ENCODE measurements at regions not wholly inside any gene's neighbourhood (a gene's known extent, or its start where the extent isn't known, plus 50 kb on each side); places are given as distances from the start of the nearest gene placed in this dataset.

DNA sequence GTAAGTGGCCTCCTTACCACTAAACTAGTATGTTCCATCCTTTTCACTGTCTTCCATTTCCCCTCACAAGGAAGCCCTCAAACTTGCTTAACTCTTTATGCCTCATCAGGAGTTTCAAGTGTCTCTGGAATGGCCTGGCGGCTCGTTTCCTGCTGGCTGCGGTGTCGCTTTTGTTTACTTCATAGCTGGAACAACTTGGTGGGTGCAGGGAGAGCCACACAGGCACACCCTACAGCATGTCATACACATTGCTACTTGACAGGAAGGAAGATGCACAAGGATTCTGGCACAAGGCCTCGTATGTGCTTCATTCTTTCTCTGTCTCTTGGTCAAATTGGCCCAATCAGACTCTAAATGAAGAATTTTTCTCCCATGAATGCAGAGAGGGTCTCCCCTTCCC lies 488.3 kb downstream of the FOXO1 start:
- no peak overlapping the region for H4K8ac ChIP-seq (ENCODE audit: low read depth, low read length)
- no peak for DNase-seq
- H3K9me3 ChIP-seq (ENCODE audit: insufficient read depth, low read depth, low read length) = no peaks in the 10 kb centered on the region
- no peak overlapping the region for H4K91ac ChIP-seq (ENCODE audit: low read depth, low read length)
- no CpG with 5 or more reads among the region's 5 CpGs for WGBS (ENCODE audit: extremely low coverage, insufficient coverage, insufficient read length)
- no peaks in the 10 kb centered on the region for H3K36me3 ChIP-seq (ENCODE audit: control insufficient read depth in 1 of 2, insufficient read depth in 2 of 2, low read length in 2 of 2)
- no peak overlapping the region for H3K4me2 ChIP-seq (ENCODE audit: low read length)
- H3K14ac ChIP-seq (ENCODE audit: low read length) = no peak overlapping the region
- H3K27ac ChIP-seq (ENCODE audit: low read depth, low read length) = no peak overlapping the region
- no peak overlapping the region for H3K9ac ChIP-seq (ENCODE audit: low read length)
- H2AFZ ChIP-seq (ENCODE audit: insufficient read depth, low read length, poor library complexity) = no peak overlapping the region
- H2BK5ac ChIP-seq (ENCODE audit: low read depth, low read length, poor library complexity) = no peak overlapping the region
- H3K79me1 ChIP-seq (ENCODE audit: low read length) = no peaks in the 10 kb centered on the region
- H3K4ac ChIP-seq (ENCODE audit: low read depth, low read length) = no peak overlapping the region
- no peak overlapping the region for H3K4me3 ChIP-seq (ENCODE audit: low read depth, low read length)
- H3K27me3 ChIP-seq (ENCODE audit: insufficient read depth, low read length) = no peaks in the 10 kb centered on the region
- no peak overlapping the region for H2BK12ac ChIP-seq (ENCODE audit: low read length)
- peaks cover 0 to 3% of the 10 kb centered on the region in 2 experiments for H3K4me1 ChIP-seq (ENCODE audit: control insufficient read depth in 1 of 2, insufficient read depth in 2 of 2, low read length in 2 of 2)
- H3K18ac ChIP-seq (ENCODE audit: low read length) = no peak overlapping the region
- no peaks in the 10 kb centered on the region for H3K79me2 ChIP-seq (ENCODE audit: control insufficient read depth, insufficient read depth, low read length, poor library complexity)
- H2BK120ac ChIP-seq (ENCODE audit: insufficient read depth, low read length, poor library complexity) = no peak overlapping the region
- no peak overlapping the region for H2AK5ac ChIP-seq (ENCODE audit: low read length)
- no peak overlapping the region for H4K12ac ChIP-seq (ENCODE audit: low read depth, low read length)
- no peak overlapping the region for H3K23ac ChIP-seq (ENCODE audit: low read length)

DNA sequence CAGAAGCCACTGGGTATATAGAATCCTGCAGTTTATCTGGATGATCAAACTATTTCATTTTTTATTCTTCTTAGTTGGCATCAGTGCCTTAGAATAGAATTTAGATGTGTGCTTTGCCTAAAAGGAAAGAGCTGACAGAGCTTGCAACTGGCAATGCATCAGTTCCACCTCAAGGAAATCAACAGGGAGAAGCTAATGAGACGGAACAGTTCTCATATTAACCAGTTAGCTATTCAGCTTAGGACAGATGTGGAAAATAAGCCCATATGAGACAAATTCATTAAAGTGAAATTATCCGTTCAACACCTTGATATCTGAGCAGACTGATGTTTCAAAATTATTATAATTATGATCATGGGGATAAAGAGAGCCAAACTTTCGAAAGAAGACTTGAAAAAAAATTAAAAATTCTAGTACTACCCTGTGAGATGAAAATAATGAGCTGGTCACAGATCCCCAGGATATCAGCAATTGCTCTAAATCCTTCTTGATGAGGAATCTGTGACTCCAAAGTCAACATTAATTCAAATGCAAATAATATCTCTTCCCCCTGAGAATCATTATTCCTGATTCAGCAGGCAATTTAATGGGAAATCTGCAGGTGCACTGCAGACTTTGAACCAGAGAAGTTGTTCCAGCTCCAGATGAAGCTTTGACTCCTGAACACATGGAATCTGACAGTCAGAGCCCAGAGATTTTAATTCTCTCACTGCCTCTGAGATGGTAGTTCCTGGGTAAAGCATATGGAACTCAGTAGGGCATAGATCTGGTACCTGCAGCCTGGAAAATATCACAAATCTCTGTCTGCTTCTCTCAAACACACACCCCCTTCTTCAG lies 486.8 kb downstream of the FOXO1 start:
- Histone ChIP-seq H3K23ac (ENCODE audit: low read length) (no peak overlapping the region), H2BK120ac (ENCODE audit: insufficient read depth, low read length, poor library complexity) (no peak overlapping the region), H3K27me3 (ENCODE audit: insufficient read depth, low read length) (no peaks in the 10 kb centered on the region), H3K14ac (ENCODE audit: low read length) (no peak overlapping the region), H2AK5ac (ENCODE audit: low read length) (no peak overlapping the region), H3K4ac (ENCODE audit: low read depth, low read length) (no peak overlapping the region), H3K4me1 (ENCODE audit: control insufficient read depth in 1 of 2, insufficient read depth in 2 of 2, low read length in 2 of 2) (peaks cover 0 to 2% of the 10 kb centered on the region in 2 experiments), H3K9ac (ENCODE audit: low read length) (no peak overlapping the region), H3K36me3 (ENCODE audit: control insufficient read depth in 1 of 2, insufficient read depth in 2 of 2, low read length in 2 of 2) (no peaks in the 10 kb centered on the region), H3K4me2 (ENCODE audit: low read length) (no peak overlapping the region), H3K79me1 (ENCODE audit: low read length) (no peaks in the 10 kb centered on the region), H2BK5ac (ENCODE audit: low read depth, low read length, poor library complexity) (no peak overlapping the region), H3K9me3 (ENCODE audit: insufficient read depth, low read depth, low read length) (no peaks in the 10 kb centered on the region), H2AFZ (ENCODE audit: insufficient read depth, low read length, poor library complexity) (no peak overlapping the region), H3K27ac (ENCODE audit: low read depth, low read length) (no peak overlapping the region), H2BK12ac (ENCODE audit: low read length) (no peak overlapping the region), H4K12ac (ENCODE audit: low read depth, low read length) (no peak overlapping the region), H4K91ac (ENCODE audit: low read depth, low read length) (no peak overlapping the region), H3K79me2 (ENCODE audit: control insufficient read depth, insufficient read depth, low read length, poor library complexity) (no peaks in the 10 kb centered on the region), H4K8ac (ENCODE audit: low read depth, low read length) (no peak overlapping the region), H3K4me3 (ENCODE audit: low read depth, low read length) (no peak overlapping the region), H3K18ac (ENCODE audit: low read length) (no peak overlapping the region)
- DNase-seq = no peak
- no CpG with 5 or more reads among the region's 3 CpGs for WGBS (ENCODE audit: extremely low coverage, insufficient coverage, insufficient read length)

DNA sequence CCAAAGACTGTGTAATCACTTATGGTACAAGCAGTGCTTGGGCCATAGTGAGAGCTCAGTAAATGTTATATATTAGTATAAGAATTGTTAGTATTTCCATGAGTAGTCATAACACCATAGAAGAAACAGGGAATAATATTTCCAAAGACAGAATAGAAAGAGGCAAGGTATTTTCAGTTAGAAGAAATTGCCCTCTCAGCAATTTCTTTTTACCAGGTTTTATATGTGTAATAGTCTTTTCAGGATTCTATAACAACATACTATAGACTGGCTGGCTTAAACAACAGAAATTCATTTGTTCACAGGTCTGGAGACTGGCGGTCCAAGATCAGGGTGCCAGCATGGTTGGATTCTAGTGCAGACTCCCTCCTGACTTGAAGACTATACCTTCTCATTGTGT lies 485.7 kb downstream of the FOXO1 start:
- Histone ChIP-seq H2BK12ac (ENCODE audit: low read length) (no peak overlapping the region), H3K36me3 (ENCODE audit: control insufficient read depth in 1 of 2, insufficient read depth in 2 of 2, low read length in 2 of 2) (no peaks in the 10 kb centered on the region), H3K4me1 (ENCODE audit: control insufficient read depth in 1 of 2, insufficient read depth in 2 of 2, low read length in 2 of 2) (no peaks in the 10 kb centered on the region), H3K9ac (ENCODE audit: low read length) (no peak overlapping the region), H3K79me2 (ENCODE audit: control insufficient read depth, insufficient read depth, low read length, poor library complexity) (no peaks in the 10 kb centered on the region), H3K27ac (ENCODE audit: low read depth, low read length) (no peak overlapping the region), H3K27me3 (ENCODE audit: insufficient read depth, low read length) (no peaks in the 10 kb centered on the region), H4K12ac (ENCODE audit: low read depth, low read length) (no peak overlapping the region), H3K79me1 (ENCODE audit: low read length) (no peaks in the 10 kb centered on the region), H3K23ac (ENCODE audit: low read length) (no peak overlapping the region), H2AK5ac (ENCODE audit: low read length) (no peak overlapping the region), H3K4ac (ENCODE audit: low read depth, low read length) (no peak overlapping the region), H3K4me2 (ENCODE audit: low read length) (no peak overlapping the region), H3K9me3 (ENCODE audit: insufficient read depth, low read depth, low read length) (no peaks in the 10 kb centered on the region), H3K14ac (ENCODE audit: low read length) (no peak overlapping the region), H3K18ac (ENCODE audit: low read length) (no peak overlapping the region), H2BK120ac (ENCODE audit: insufficient read depth, low read length, poor library complexity) (no peak overlapping the region), H2AFZ (ENCODE audit: insufficient read depth, low read length, poor library complexity) (no peak overlapping the region), H2BK5ac (ENCODE audit: low read depth, low read length, poor library complexity) (no peak overlapping the region), H4K91ac (ENCODE audit: low read depth, low read length) (no peak overlapping the region), H4K8ac (ENCODE audit: low read depth, low read length) (no peak overlapping the region), H3K4me3 (ENCODE audit: low read depth, low read length) (no peak overlapping the region)
- WGBS (ENCODE audit: extremely low coverage, insufficient coverage, insufficient read length) = no CpG with 5 or more reads among the region's 1 CpG
- DNase-seq = peak; percentile 24 to 47

DNA sequence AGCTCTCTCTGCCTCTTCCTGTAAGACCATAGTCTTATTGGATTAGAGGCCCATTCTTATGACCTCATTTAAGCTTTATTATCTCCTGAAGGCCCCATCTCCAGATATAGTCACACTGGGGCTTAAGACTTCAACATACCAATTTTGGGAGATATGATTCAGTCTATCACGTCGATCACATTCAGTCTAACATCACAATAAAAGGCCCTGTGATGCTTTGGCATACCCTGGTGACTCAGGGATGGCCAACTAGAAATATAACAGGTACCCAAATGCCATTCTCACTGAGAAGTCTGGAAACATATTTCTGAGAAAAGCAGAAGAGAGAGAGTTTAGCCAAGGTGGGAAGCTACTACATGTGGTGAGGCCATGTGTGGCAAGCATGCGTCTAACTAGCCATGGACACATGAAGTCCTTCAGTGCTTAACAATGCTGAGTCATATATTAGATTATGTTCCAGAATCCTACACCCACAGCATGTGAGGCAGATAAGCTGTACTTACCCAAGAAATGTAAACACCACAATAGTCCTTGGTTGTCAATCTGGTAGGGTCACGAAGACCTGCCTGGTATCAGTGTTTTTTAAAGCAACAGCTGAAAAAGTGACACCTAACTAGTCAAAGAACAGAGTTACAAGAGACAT lies 485.1 kb downstream of the FOXO1 start:
- Histone ChIP-seq H2BK12ac (ENCODE audit: low read length) (no peak overlapping the region), H3K79me1 (ENCODE audit: low read length) (no peaks in the 10 kb centered on the region), H3K18ac (ENCODE audit: low read length) (no peak overlapping the region), H3K9ac (ENCODE audit: low read length) (no peak overlapping the region), H3K4me3 (ENCODE audit: low read depth, low read length) (no peak overlapping the region), H2BK120ac (ENCODE audit: insufficient read depth, low read length, poor library complexity) (no peak overlapping the region), H3K4me1 (ENCODE audit: control insufficient read depth in 1 of 2, insufficient read depth in 2 of 2, low read length in 2 of 2) (no peaks in the 10 kb centered on the region), H3K4me2 (ENCODE audit: low read length) (no peak overlapping the region), H3K14ac (ENCODE audit: low read length) (no peak overlapping the region), H3K79me2 (ENCODE audit: control insufficient read depth, insufficient read depth, low read length, poor library complexity) (no peaks in the 10 kb centered on the region), H4K91ac (ENCODE audit: low read depth, low read length) (no peak overlapping the region), H4K12ac (ENCODE audit: low read depth, low read length) (no peak overlapping the region), H4K8ac (ENCODE audit: low read depth, low read length) (no peak overlapping the region), H3K4ac (ENCODE audit: low read depth, low read length) (no peak overlapping the region), H3K27ac (ENCODE audit: low read depth, low read length) (no peak overlapping the region), H3K36me3 (ENCODE audit: control insufficient read depth in 1 of 2, insufficient read depth in 2 of 2, low read length in 2 of 2) (no peaks in the 10 kb centered on the region), H2BK5ac (ENCODE audit: low read depth, low read length, poor library complexity) (no peak overlapping the region), H2AK5ac (ENCODE audit: low read length) (no peak overlapping the region), H3K9me3 (ENCODE audit: insufficient read depth, low read depth, low read length) (no peaks in the 10 kb centered on the region), H3K27me3 (ENCODE audit: insufficient read depth, low read length) (no peaks in the 10 kb centered on the region), H3K23ac (ENCODE audit: low read length) (no peak overlapping the region), H2AFZ (ENCODE audit: insufficient read depth, low read length, poor library complexity) (no peak overlapping the region)
- no CpG with 5 or more reads among the region's 4 CpGs for WGBS (ENCODE audit: extremely low coverage, insufficient coverage, insufficient read length)
- no peak for DNase-seq

All from trophoblast cell (in vitro differentiated cells and primary cell).